Fibroblast of the aortic adventitia (primary cell): ENCODE measurements at regions not wholly inside any gene's neighbourhood (a gene's known extent, or its start where the extent isn't known, plus 50 kb on each side); places are given as distances from the start of the nearest gene placed in this dataset.
A peak's percentile ranks its signal among the peaks of the same experiment; 100 is the strongest.

Experiments
- DNase-seq: peaks from one replicate; pipeline ENCODE4 v3.0.0-alpha.2; 2010; ENCODE audit warnings: low read depth
- H3K4me3 ChIP-seq: 2 replicates; pipeline ENCODE4 v1.5.1; 2011; ENCODE audit warnings: low read depth, mild to moderate bottlenecking, control low read depth, low read length, moderate library complexity
- TF ChIP-seq, protein P1 (sequence below): IDR thresholded peaks from 2 replicates; pipeline ENCODE4 v1.5.1; 2011; ENCODE audit warnings: mild to moderate bottlenecking, low read length, control low read depth, inconsistent platforms; ENCODE audit not compliant: insufficient read depth

DNA sequence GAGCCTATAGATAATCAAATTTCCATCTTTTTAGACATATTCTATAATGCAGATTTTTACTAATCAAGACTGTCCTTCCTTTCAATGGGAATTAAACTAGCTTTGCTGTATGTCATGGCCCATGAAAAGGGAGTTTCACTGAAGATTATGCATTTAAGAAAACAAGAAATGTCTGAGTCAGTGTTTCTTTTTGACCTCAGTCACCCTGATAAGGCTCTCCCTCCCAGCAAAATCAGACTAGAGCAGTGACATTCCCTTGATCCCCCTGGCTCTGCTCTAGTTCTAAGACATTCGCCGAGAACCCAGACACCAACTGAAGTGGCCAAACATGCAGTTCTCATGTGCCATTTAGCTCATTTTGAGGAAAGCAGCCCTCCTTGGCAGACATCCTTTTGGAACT is 442.0 kb downstream of the ACTL7B start:
- H3K4me3 ChIP-seq = no peak overlapping the region
- TF ChIP-seq, protein P1, sequence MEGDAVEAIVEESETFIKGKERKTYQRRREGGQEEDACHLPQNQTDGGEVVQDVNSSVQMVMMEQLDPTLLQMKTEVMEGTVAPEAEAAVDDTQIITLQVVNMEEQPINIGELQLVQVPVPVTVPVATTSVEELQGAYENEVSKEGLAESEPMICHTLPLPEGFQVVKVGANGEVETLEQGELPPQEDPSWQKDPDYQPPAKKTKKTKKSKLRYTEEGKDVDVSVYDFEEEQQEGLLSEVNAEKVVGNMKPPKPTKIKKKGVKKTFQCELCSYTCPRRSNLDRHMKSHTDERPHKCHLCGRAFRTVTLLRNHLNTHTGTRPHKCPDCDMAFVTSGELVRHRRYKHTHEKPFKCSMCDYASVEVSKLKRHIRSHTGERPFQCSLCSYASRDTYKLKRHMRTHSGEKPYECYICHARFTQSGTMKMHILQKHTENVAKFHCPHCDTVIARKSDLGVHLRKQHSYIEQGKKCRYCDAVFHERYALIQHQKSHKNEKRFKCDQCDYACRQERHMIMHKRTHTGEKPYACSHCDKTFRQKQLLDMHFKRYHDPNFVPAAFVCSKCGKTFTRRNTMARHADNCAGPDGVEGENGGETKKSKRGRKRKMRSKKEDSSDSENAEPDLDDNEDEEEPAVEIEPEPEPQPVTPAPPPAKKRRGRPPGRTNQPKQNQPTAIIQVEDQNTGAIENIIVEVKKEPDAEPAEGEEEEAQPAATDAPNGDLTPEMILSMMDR = no peak
- DNase-seq = peak; percentile 21

DNA sequence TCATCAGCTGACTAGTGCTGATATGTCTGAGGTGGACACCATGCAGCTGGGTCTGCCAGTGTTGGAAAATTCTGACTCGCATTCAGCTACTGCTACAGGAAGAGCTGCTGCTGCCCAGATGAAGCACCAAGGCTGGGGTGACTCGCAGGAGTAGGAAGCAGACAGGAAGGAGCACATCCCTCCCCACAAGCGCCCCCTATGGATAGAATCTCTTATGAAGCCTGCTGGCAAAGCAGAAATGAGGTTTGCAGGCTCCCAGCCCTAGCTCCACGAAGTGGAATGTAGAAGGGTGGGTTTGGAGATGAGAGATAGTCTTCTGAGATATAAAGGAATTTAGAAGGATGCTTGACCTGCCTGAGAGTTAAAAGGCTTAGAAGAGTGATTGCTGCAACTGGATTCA is 443.0 kb downstream of the ACTL7B start:
- TF ChIP-seq, protein P1 = no peak
- DNase-seq = no peak
- no peak overlapping the region for H3K4me3 ChIP-seq

DNA sequence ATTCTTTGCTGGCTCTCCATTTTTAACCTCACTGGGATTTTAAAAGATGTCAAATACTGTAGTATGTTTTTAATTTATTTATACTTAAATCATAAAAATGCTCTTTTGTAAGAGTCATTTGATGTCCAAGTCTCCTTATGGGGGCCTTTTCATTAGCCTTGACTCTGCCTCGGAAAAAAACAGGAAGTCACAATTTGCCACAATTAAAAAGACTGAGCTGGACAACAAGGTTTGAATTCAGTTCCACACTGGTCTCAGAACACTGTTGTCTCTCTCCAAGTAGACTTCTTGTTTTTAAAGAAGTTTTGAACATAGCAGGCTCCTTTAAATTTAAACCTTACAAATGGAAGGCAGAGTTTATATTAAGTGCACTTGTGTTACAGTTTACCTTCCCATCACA is 444.2 kb downstream of the ACTL7B start:
- H3K4me3 ChIP-seq = no peak overlapping the region
- TF ChIP-seq, protein P1 = no peak
- DNase-seq = no peak

DNA sequence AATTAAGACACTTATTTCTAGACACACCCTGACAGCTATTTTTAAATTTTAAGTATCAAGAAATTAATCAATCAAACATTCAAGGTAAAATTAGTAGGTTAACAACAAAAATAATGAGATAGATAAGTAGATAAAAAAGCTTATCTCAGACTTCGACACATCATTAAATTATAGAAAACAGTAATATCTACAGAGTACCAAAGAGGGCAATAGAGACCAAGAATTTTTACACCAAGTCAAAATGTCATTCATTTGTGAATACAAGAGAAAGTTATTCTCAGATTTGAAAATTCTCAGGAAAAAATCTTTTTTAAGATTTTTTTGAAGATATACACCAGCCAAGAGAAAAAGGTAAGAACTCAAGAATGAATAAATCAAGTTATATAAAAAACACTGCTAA is 445.6 kb downstream of the ACTL7B start:
- no peak for DNase-seq
- TF ChIP-seq, protein P1 = no peak
- no peak overlapping the region for H3K4me3 ChIP-seq

DNA sequence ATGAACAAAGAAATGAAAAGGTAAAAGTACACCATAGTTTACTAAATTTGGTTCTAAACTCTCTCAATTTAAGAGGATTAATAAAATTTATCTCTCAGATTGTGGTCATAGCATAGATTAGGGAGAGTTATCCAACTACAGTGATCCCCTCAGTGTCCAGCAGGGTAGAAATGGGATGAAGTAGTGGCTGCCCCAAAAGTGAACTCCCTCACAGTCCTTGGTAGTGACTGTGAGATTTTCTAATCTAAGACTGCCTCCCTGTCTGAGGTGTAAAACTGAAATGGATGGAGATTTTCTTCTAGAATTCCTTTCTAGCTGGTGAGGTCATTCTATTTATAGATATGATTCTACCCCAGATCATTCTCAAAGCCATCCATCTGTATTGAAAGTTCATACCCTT is 455.5 kb downstream of the ACTL7B start:
- H3K4me3 ChIP-seq = no peak overlapping the region
- no peak for DNase-seq
- TF ChIP-seq, protein P1 = peak; percentile 22

DNA sequence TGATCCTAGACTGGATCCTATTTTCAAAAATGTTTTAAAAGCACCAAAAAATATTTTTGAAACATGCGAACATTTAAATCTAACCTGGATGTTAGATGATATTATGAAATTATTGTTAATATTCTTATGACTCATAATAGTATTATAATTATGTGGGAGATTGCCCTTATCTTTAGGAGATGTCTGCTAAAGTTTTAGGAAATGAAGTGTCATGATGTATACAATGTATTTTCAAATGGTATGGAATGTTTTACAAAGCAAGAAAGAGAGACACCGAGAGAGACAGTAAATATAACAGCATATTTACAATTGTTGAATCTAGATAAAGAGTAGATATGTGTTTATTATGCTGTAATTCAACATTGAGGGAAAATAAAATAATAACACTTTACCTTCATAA is 455.9 kb downstream of the ACTL7B start:
- DNase-seq = no peak
- no peak overlapping the region for H3K4me3 ChIP-seq
- TF ChIP-seq, protein P1 = no peak

DNA sequence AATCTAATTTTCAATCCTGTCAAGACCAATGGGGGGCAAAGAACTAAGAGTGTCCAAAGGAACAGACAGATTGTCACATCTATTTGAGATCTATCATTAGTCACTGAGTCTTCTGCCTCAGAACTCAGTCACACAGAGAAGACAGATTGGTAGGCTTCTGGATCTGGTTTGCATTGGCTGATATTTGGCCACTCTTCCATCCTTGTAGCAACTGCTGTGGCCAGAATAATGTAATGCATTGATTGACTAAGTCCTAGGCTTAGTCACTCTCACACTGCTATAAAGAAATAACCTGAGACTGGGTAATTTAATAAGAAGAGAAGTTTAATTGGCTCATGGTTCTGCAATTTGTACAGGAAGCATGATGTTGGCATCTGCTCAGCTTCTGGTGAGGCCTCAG is 458.5 kb downstream of the ACTL7B start:
- no peak for DNase-seq
- H3K4me3 ChIP-seq = no peak overlapping the region
- TF ChIP-seq, protein P1 = no peak
